ENCODE measurements at regions not wholly inside any gene's neighbourhood (a gene's known extent, or its start where the extent isn't known, plus 50 kb on each side); places are given as distances from the start of the nearest gene placed in this dataset.

GRCh38 chr5:125987677-125988255, 435.4 kb upstream of the GRAMD2B start:
- TF ChIP-seq CTCF (IDR thresholded peaks at IDR 0.05) = no peak; the same call in 1 of the 2 replicates
- TF ChIP-seq POLR2AphosphoS5 (IDR thresholded peaks at IDR 0.05; ENCODE audit: low read depth, low read length) = no peak
- TF ChIP-seq TCF7L2 (IDR thresholded peaks at IDR 0.05; ENCODE audit: low read depth, low read length) = no peak
